Mucosa of stomach (tissue), 1 donor: ENCODE measurements at regions not wholly inside any gene's neighbourhood (a gene's known extent, or its start where the extent isn't known, plus 50 kb on each side); places are given as distances from the start of the nearest gene placed in this dataset.

Experiments
- H3K27me3 ChIP-seq: one replicate; pipeline ENCODE4 v1.7.0; 2013; ENCODE audit warnings: mild to moderate bottlenecking, low read length; ENCODE audit not compliant: control insufficient read depth, insufficient read depth
- H3K36me3 ChIP-seq: one replicate; pipeline ENCODE4 v1.7.0; 2013; ENCODE audit warnings: low read length; ENCODE audit not compliant: control insufficient read depth, insufficient read depth
- H3K4me1 ChIP-seq: one replicate; pipeline ENCODE4 v1.7.0; 2013; ENCODE audit warnings: mild to moderate bottlenecking, low read length; ENCODE audit not compliant: control insufficient read depth, insufficient read depth
- H3K4me3 ChIP-seq: one replicate; pipeline ENCODE4 v1.7.0; 2013; ENCODE audit warnings: low read length
- H3K9ac ChIP-seq: one replicate; pipeline ENCODE4 v1.7.0; 2013; ENCODE audit warnings: mild to moderate bottlenecking, low read length, moderate library complexity
- H3K9me3 ChIP-seq: one replicate; pipeline ENCODE4 v1.7.0; 2013; ENCODE audit warnings: mild to moderate bottlenecking, low read length, moderate library complexity; ENCODE audit not compliant: control insufficient read depth
- donor health status: Pancreatic carcinoma.

GRCh38 chr2:120437604-120438000, 91.7 kb downstream of the INHBB start:
- Histone ChIP-seq H3K36me3 (no peaks in the 10 kb centered on the region), H3K9ac (no peak overlapping the region), H3K9me3 (no peaks in the 10 kb centered on the region), H3K4me1 (peaks cover 10% of the 10 kb centered on the region), H3K4me3 (no peak overlapping the region), H3K27me3 (peaks cover 29% of the 10 kb centered on the region)

- no peak overlapping the region for H3K9ac ChIP-seq
- no peaks in the 10 kb centered on the region for H3K9me3 ChIP-seq
- H3K36me3 ChIP-seq: no peaks in the 10 kb centered on the region
- no peak overlapping the region for H3K4me3 ChIP-seq
- H3K27me3 ChIP-seq: peaks cover 29% of the 10 kb centered on the region
- H3K4me1 ChIP-seq: peaks cover 17% of the 10 kb centered on the region
Observed at GRCh38 chr2:120438301-120439066, 92.5 kb downstream of the INHBB start.

- Histone ChIP-seq H3K36me3 (no peaks in the 10 kb centered on the region), H3K4me3 (no peak overlapping the region), H3K9me3 (no peaks in the 10 kb centered on the region), H3K27me3 (peaks cover 29% of the 10 kb centered on the region), H3K4me1 (peaks cover 17% of the 10 kb centered on the region), H3K9ac (no peak overlapping the region)
Observed at GRCh38 chr2:120439067-120439368, 93.1 kb downstream of the INHBB start.

GRCh38 chr2:120439637-120440384, 93.9 kb downstream of the INHBB start:
- Histone ChIP-seq H3K36me3 (no peaks in the 10 kb centered on the region), H3K4me3 (no peak overlapping the region), H3K9ac (no peak overlapping the region), H3K9me3 (no peaks in the 10 kb centered on the region), H3K4me1 (peaks cover 17% of the 10 kb centered on the region), H3K27me3 (peaks cover 29% of the 10 kb centered on the region)

- Histone ChIP-seq H3K36me3 (no peaks in the 10 kb centered on the region), H3K4me1 (peaks cover 17% of the 10 kb centered on the region), H3K9me3 (no peaks in the 10 kb centered on the region), H3K9ac (no peak overlapping the region), H3K27me3 (peaks cover 29% of the 10 kb centered on the region), H3K4me3 (no peak overlapping the region)
Observed at GRCh38 chr2:120440521-120441350, 94.8 kb downstream of the INHBB start.

- Histone ChIP-seq H3K4me1 (peaks cover 17% of the 10 kb centered on the region), H3K9me3 (no peaks in the 10 kb centered on the region), H3K9ac (peak overlapping the region; percentile 70), H3K27me3 (peaks cover 29% of the 10 kb centered on the region), H3K36me3 (no peaks in the 10 kb centered on the region), H3K4me3 (no peak overlapping the region)
Observed at GRCh38 chr2:120441351-120441700, 95.4 kb downstream of the INHBB start.

GRCh38 chr2:120441744-120442471, 96.0 kb downstream of the INHBB start:
- H3K9me3 ChIP-seq: no peaks in the 10 kb centered on the region
- peaks cover 27% of the 10 kb centered on the region for H3K27me3 ChIP-seq
- no peaks in the 10 kb centered on the region for H3K36me3 ChIP-seq
- peaks cover 17% of the 10 kb centered on the region for H3K4me1 ChIP-seq
- H3K4me3 ChIP-seq: peak overlapping the region; percentile 51
- peak overlapping the region; percentile 70 for H3K9ac ChIP-seq

- peaks cover 22% of the 10 kb centered on the region for H3K27me3 ChIP-seq
- H3K9me3 ChIP-seq: no peaks in the 10 kb centered on the region
- peaks cover 17% of the 10 kb centered on the region for H3K4me1 ChIP-seq
- peak overlapping the region; percentile 51 for H3K4me3 ChIP-seq
- peak overlapping the region; percentile 70 for H3K9ac ChIP-seq
- H3K36me3 ChIP-seq: no peaks in the 10 kb centered on the region
Observed at GRCh38 chr2:120442541-120442922, 96.6 kb downstream of the INHBB start.

GRCh38 chr2:120442923-120443571, 97.1 kb downstream of the INHBB start:
- H3K9ac ChIP-seq: peak overlapping the region; percentile 70
- H3K36me3 ChIP-seq: no peaks in the 10 kb centered on the region
- H3K9me3 ChIP-seq: no peaks in the 10 kb centered on the region
- H3K4me1 ChIP-seq: peaks cover 17% of the 10 kb centered on the region
- peak overlapping the region; percentile 51 for H3K4me3 ChIP-seq
- peaks cover 22% of the 10 kb centered on the region for H3K27me3 ChIP-seq

GRCh38 chr2:120443946-120444345, 98.0 kb downstream of the INHBB start:
- Histone ChIP-seq H3K4me1 (peaks cover 17% of the 10 kb centered on the region), H3K27me3 (peaks cover 22% of the 10 kb centered on the region), H3K9ac (no peak overlapping the region), H3K36me3 (no peaks in the 10 kb centered on the region), H3K4me3 (no peak overlapping the region), H3K9me3 (no peaks in the 10 kb centered on the region)

- Histone ChIP-seq H3K27me3 (peaks cover 20% of the 10 kb centered on the region), H3K4me3 (no peak overlapping the region), H3K9ac (no peak overlapping the region), H3K36me3 (no peaks in the 10 kb centered on the region), H3K4me1 (peaks cover 17% of the 10 kb centered on the region), H3K9me3 (no peaks in the 10 kb centered on the region)
Observed at GRCh38 chr2:120444691-120445240, 98.8 kb downstream of the INHBB start.
